ENCODE measurements at regions not wholly inside any gene's neighbourhood (a gene's known extent, or its start where the extent isn't known, plus 50 kb on each side); places are given as distances from the start of the nearest gene placed in this dataset.

- intact Hi-C loops (cut with DNase I; ENCODE audit: low total_unique reads), result no loop called here
- no peak for TF ChIP-seq EP300 (IDR thresholded peaks at IDR 0.05)
- no peak for TF ChIP-seq POLR2A (IDR thresholded peaks at IDR 0.05)
- no peak for TF ChIP-seq POLR2AphosphoS5 (IDR thresholded peaks at IDR 0.05)
- TF ChIP-seq CTCF (IDR thresholded peaks at IDR 0.05), result no peak
- H3K9me3 ChIP-seq, result no peaks in the 10 kb centered on the region
- H3K27me3 ChIP-seq, result no peaks in the 10 kb centered on the region
- no peaks in the 10 kb centered on the region for H3K4me1 ChIP-seq
- no peak for DNase-seq
- H3K4me3 ChIP-seq, result no peak overlapping the region
- 95 to 99% (median 97%) methylated on average over 6 of the region's 6 CpGs for WGBS, 5 donors
- no peaks in the 10 kb centered on the region for H3K36me3 ChIP-seq
- H3K27ac ChIP-seq, result no peak overlapping the region
Measured at GRCh38 chr2:15872854-15873253, 67.5 kb upstream of the MYCN start.

GRCh38 chr2:15874321-15874720 lies 66.0 kb upstream of the MYCN start:
- Histone ChIP-seq H3K9me3 (no peaks in the 10 kb centered on the region), H3K27ac (no peak overlapping the region), H3K4me3 (no peak overlapping the region), H3K36me3 (no peaks in the 10 kb centered on the region), H3K4me1 (no peaks in the 10 kb centered on the region), H3K27me3 (no peaks in the 10 kb centered on the region)
- DNase-seq, result no peak
- WGBS, 5 donors, result 73 to 94% (median 87%) methylated on average over 3 of the region's 3 CpGs
- intact Hi-C loops (cut with DNase I; ENCODE audit: low total_unique reads), result no loop called here
- TF ChIP-seq CTCF (IDR thresholded peaks at IDR 0.05), result no peak
- TF ChIP-seq EP300 (IDR thresholded peaks at IDR 0.05), result no peak
- TF ChIP-seq POLR2AphosphoS5 (IDR thresholded peaks at IDR 0.05), result no peak
- TF ChIP-seq POLR2A (IDR thresholded peaks at IDR 0.05), result no peak

DNA sequence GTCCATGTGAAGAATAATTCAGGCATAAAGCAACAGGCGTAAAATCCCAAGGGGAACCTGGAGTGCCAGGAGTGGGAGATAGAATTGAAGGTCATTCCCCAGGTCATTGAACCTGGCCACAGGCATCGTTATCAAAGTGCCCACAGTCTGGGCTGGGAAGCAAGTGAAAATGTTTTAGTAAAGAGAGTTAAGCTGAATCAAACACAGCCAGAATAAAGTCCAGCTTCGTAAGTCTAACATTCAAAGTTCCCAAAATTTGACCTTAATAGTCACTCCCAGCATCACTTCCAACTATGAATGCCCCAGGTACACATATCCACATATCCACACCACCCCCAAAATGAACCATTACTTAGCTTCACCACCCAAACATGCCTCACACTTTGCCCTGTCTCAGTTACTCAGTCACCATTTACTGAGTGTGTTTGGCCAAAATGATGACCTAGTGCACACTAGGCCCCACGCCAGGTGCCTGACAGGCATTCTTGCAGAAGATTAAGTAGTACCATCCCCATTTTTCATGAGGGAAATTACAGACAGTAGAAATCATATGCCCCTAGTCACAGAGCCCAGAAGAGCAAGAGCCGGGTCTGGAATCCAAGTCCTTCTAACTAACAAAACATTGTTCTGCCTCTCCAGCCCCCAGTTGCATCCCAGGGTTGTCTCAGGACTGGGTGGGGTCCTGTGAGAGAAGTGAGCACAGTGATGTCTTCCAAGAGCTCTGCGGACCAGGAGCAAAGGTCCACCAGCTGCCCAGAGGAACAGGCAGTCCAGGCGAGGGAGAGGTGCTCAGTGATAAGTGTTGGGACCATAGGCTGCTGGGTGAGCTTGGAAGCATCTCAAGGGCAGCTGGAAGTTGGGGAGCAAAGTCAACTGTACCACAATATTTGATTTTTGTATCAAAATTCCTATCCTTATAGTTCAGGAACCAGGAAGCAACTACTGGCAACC lies 65.2 kb upstream of the MYCN start:
- no peaks in the 10 kb centered on the region for H3K9me3 ChIP-seq
- H3K4me1 ChIP-seq, result no peaks in the 10 kb centered on the region
- no peaks in the 10 kb centered on the region for H3K36me3 ChIP-seq
- no peaks in the 10 kb centered on the region for H3K27me3 ChIP-seq
- no peak for TF ChIP-seq POLR2AphosphoS5 (IDR thresholded peaks at IDR 0.05)
- TF ChIP-seq EP300 (IDR thresholded peaks at IDR 0.05), result no peak
- TF ChIP-seq POLR2A (IDR thresholded peaks at IDR 0.05), result peak in 1 of 4 donors; percentile 2
- TF ChIP-seq CTCF (IDR thresholded peaks at IDR 0.05), result no peak
- 78 to 90% (median 80%) methylated on average over 7 of the region's 7 CpGs for WGBS, 5 donors
- intact Hi-C loops (cut with DNase I; ENCODE audit: low total_unique reads), result no loop called here
- no peak overlapping the region for H3K27ac ChIP-seq
- DNase-seq, result no peak
- no peak overlapping the region for H3K4me3 ChIP-seq

- H3K27me3 ChIP-seq, result no peaks in the 10 kb centered on the region
- DNase-seq, result no peak
- no peaks in the 10 kb centered on the region for H3K4me1 ChIP-seq
- no peak overlapping the region for H3K27ac ChIP-seq
- no peak for TF ChIP-seq CTCF (IDR thresholded peaks at IDR 0.05)
- no peak for TF ChIP-seq EP300 (IDR thresholded peaks at IDR 0.05)
- intact Hi-C loops (cut with DNase I; ENCODE audit: low total_unique reads), result no loop called here
- H3K4me3 ChIP-seq, result no peak overlapping the region
- H3K9me3 ChIP-seq, result no peaks in the 10 kb centered on the region
- WGBS, 5 donors, result 81 to 97% (median 90%) methylated on average over 3 of the region's 3 CpGs
- no peaks in the 10 kb centered on the region for H3K36me3 ChIP-seq
Measured at GRCh38 chr2:15875969-15876705, 64.2 kb upstream of the MYCN start.
